Ascending aorta (tissue), 2 donors: ENCODE measurements at regions not wholly inside any gene's neighbourhood (a gene's known extent, or its start where the extent isn't known, plus 50 kb on each side); places are given as distances from the start of the nearest gene placed in this dataset.
"Not testable (repeated sequence)": the region's sequence is repeated elsewhere in the genome, so short reads cannot be mapped to it uniquely, and the experiment has no call there.

ENCODE experiments used
- DNase-seq, 2 donors: peaks; one replicate each; pipeline ENCODE4 v3.0.0-alpha.2; 2019; ENCODE audit warnings: low spot score in 2 of 2
- H3K27ac ChIP-seq, 2 donors: fragments of 200-600 bp; sonication (generic); one replicate each; pipeline ENCODE4 v1.5.1; 2016 to 2017; ENCODE audit warnings: mild to moderate bottlenecking in 1 of 2
- H3K27me3 ChIP-seq: fragments of 200-600 bp; sonication (generic); one replicate; pipeline ENCODE4 v1.5.1; 2017
- H3K36me3 ChIP-seq, 2 donors: fragments of 200-600 bp; sonication (generic); one replicate each; pipeline ENCODE4 v1.5.1; 2016
- H3K4me1 ChIP-seq, 2 donors: fragments of 200-600 bp; sonication (generic); one replicate each; pipeline ENCODE4 v1.5.1; 2016 to 2017; ENCODE audit warnings: mild to moderate bottlenecking in 1 of 2
- H3K4me3 ChIP-seq, 2 donors: fragments of 200-600 bp; sonication (generic); one replicate each; pipeline ENCODE4 v1.5.1; 2016 to 2017; ENCODE audit warnings: mild to moderate bottlenecking in 1 of 2
- H3K9me3 ChIP-seq, 2 donors: fragments of 200-600 bp; sonication (generic); one replicate each; pipeline ENCODE4 v1.5.1; 2016
- CTCF ChIP-seq, 3 experiments: fragments of 200-600 bp in 2 of 3; fragments of 450-650 bp in 1 of 3; sonication (generic) in 2 of 3; IDR thresholded peaks; one replicate each; pipeline ENCODE4 v1.5.1; 2016 to 2019; ENCODE audit warnings: antibody characterized with exemption in 3 of 3, mild to moderate bottlenecking in 1 of 3, moderate library complexity in 1 of 3
- intact Hi-C: fragments of 100-400 bp; cut with DNase I; formaldehyde crosslinking; loops from one replicate; pipeline ENCODE4 v1.15.1; 2023

- no peaks in the 10 kb centered on the region for H3K36me3 ChIP-seq
- no peak for TF ChIP-seq CTCF (IDR thresholded peaks at IDR 0.05)
- peak overlapping the region; percentile 84 to 88 for H3K27ac ChIP-seq
- no peaks in the 10 kb centered on the region for H3K9me3 ChIP-seq
- peaks cover 11 to 14% of the 10 kb centered on the region in 2 donors for H3K4me1 ChIP-seq
- no peaks in the 10 kb centered on the region for H3K27me3 ChIP-seq
- H3K4me3 ChIP-seq, result peak overlapping the region in 1 of 2 donors; percentile 36
- DNase-seq, result no peak
- intact Hi-C loops, result no loop called here
Observed at GRCh38 chr16:87033541-87034300, 283.5 kb downstream of the C16orf95 start.

GRCh38 chr16:87034317-87034716 lies 282.9 kb downstream of the C16orf95 start:
- DNase-seq, result no peak
- H3K9me3 ChIP-seq, result no peaks in the 10 kb centered on the region
- H3K27ac ChIP-seq, result peak overlapping the region; percentile 84 to 88
- TF ChIP-seq CTCF (IDR thresholded peaks at IDR 0.05), result no peak
- no peaks in the 10 kb centered on the region for H3K36me3 ChIP-seq
- H3K27me3 ChIP-seq, result no peaks in the 10 kb centered on the region
- intact Hi-C loops, result no loop called here
- H3K4me1 ChIP-seq, result peaks cover 11 to 14% of the 10 kb centered on the region in 2 donors
- no peak overlapping the region for H3K4me3 ChIP-seq

- peak overlapping the region in 1 of 2 donors; percentile 35 for H3K27ac ChIP-seq
- no peaks in the 10 kb centered on the region for H3K9me3 ChIP-seq
- TF ChIP-seq CTCF (IDR thresholded peaks at IDR 0.05), result no peak
- H3K4me1 ChIP-seq, result peaks cover 11 to 14% of the 10 kb centered on the region in 2 donors
- no peak for DNase-seq
- H3K4me3 ChIP-seq, result no peak overlapping the region
- intact Hi-C loops, result no loop called here
- H3K36me3 ChIP-seq, result no peaks in the 10 kb centered on the region
- H3K27me3 ChIP-seq, result no peaks in the 10 kb centered on the region
Observed at GRCh38 chr16:87035053-87035452, 282.1 kb downstream of the C16orf95 start.

GRCh38 chr16:87037012-87037411 lies 280.2 kb downstream of the C16orf95 start:
- H3K4me3 ChIP-seq, result no peak overlapping the region
- no peaks in the 10 kb centered on the region for H3K27me3 ChIP-seq
- no peaks in the 10 kb centered on the region for H3K9me3 ChIP-seq
- H3K36me3 ChIP-seq, result no peaks in the 10 kb centered on the region
- H3K27ac ChIP-seq, result no peak overlapping the region
- intact Hi-C loops, result no loop called here
- no peak for DNase-seq
- TF ChIP-seq CTCF (IDR thresholded peaks at IDR 0.05), result no peak
- H3K4me1 ChIP-seq, result peaks cover 11 to 18% of the 10 kb centered on the region in 2 donors

- H3K9me3 ChIP-seq, H3K27me3 ChIP-seq, H3K27ac ChIP-seq, intact Hi-C loops, DNase-seq, H3K36me3 ChIP-seq, H3K4me3 ChIP-seq: not testable (repeated sequence)
- peaks cover 7 to 24% of the 10 kb centered on the region in 2 donors for H3K4me1 ChIP-seq
Observed at GRCh38 chr16:87038528-87038927, 278.7 kb downstream of the C16orf95 start.

- H3K27me3 ChIP-seq, result no peaks in the 10 kb centered on the region
- DNase-seq, result no peak
- no peak overlapping the region for H3K4me3 ChIP-seq
- intact Hi-C loops, result no loop called here
- no peak for TF ChIP-seq CTCF (IDR thresholded peaks at IDR 0.05)
- H3K9me3 ChIP-seq, result no peaks in the 10 kb centered on the region
- no peaks in the 10 kb centered on the region for H3K36me3 ChIP-seq
- peaks cover 2 to 23% of the 10 kb centered on the region in 2 donors for H3K4me1 ChIP-seq
- no peak overlapping the region for H3K27ac ChIP-seq
Observed at GRCh38 chr16:87040169-87041117, 276.7 kb downstream of the C16orf95 start.
